ENCODE measurements at regions not wholly inside any gene's neighbourhood (a gene's known extent, or its start where the extent isn't known, plus 50 kb on each side); places are given as distances from the start of the nearest gene placed in this dataset.
A peak's percentile ranks its signal among the peaks of the same experiment; 100 is the strongest.

DNA sequence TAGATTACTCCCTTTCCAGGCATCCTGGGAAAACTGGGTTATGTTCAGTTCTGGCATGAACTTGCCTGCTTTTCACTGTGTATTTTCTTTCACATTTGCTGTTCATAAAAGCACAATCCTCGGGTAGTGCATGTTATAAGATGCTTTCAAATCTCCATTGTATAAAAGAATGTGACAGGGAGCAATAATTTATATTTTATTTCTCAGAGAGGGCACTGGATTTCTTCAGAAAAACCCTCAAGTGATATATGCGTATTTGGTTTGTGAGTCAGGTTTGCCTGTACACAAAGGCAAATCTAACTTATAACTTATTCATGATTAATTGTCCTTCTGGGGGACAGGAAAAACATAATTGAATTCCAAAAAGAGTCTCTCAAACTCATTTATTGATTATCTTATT is 440.7 kb upstream of the MMADHC start:
- no peak for DNase-seq (ENCODE audit: insufficient read length, low spot score)
- FAIRE-seq: no peak

DNA sequence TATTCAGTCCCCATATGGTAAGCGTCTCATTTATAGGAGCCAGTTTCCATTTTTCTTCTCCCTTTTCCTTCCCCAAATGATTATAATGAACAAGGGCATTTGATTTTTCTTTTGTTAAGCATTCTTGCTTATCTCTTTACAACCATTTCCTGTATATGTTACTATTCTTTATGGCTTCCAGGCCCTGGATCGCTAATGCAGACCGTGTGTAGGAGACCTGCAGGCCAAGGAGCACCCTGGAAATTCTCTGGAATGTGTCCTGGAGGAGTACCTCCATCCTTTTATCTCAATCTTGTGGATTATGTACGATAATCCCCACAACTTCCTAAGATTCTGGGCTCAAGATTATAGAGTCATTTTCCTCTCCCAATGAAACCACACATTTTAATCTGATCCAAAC is 439.6 kb upstream of the MMADHC start:
- DNase-seq (ENCODE audit: insufficient read length, low spot score) (no peak), FAIRE-seq (no peak)

GRCh38 chr2:150023663-150024062 is 436.1 kb upstream of the MMADHC start:
- FAIRE-seq (no peak), DNase-seq (ENCODE audit: insufficient read length, low spot score) (no peak)

- FAIRE-seq (peak; percentile 4), DNase-seq (ENCODE audit: insufficient read length, low spot score) (no peak)
These were observed 435.5 kb upstream of the MMADHC start for GRCh38 chr2:150023044-150023443.

DNA sequence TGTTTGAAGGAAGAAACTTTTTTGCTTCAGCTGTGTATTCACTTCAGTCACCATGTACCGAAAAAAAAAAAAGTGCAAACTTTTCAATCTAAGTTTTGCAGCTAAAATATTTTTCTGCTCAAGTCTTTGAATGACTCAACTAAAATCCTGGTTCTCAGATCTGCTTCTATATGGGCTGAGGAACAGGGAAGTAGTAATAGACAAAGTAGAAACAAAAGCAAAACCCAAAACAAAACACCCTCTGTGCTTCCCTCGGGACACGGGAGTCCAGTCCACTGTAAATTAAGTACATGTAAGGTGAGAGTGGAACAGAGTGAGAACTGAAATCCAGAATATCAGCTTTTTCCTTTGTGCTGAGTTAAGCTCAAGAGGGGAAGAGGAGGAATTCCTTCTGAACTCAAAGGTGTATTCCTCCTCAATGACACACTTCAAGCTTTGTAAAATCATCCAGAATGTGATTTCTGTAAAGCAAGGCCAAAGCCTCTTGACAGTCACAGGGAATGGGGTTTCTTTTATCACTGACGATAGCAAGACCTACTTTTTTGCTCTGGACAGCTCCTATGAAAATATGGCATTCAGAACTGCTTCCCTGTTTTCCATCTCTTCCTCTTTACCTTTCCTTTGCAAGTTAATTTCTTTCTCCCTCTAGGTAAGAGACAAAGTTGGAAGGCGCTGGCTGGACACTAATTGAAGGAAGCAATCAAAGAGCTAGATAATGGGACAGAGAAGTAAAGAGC is 433.5 kb upstream of the MMADHC start:
- no peak for FAIRE-seq

DNA sequence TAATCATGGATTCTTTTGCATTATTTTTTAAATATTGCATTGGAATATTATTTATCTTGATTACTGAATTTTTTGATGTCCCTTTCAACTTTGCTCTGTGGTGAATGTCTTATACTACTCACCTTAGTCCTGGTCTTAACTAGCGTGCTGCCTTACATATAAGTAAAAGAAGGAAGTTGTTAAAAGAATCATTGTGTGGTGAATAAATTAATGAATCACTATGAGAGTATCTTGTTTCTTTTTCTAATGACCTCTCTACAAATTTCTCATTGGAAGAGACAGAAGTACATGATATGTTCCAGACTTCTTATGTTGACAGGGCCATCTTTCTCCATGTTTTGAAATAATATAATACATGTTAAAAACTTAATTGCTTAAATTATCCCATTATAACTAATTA is 432.6 kb upstream of the MMADHC start:
- DNase-seq (ENCODE audit: insufficient read length, low spot score) (no peak), FAIRE-seq (no peak)

More for the DNA sequence above, 433.5 kb upstream of the MMADHC start:
- no peak for DNase-seq (ENCODE audit: insufficient read length, low spot score)

- DNase-seq (ENCODE audit: insufficient read length, low spot score): no peak
- FAIRE-seq: no peak
These were observed 431.5 kb upstream of the MMADHC start for GRCh38 chr2:150019063-150019462.

GRCh38 chr2:150012986-150013385 is 425.4 kb upstream of the MMADHC start:
- FAIRE-seq: no peak
- no peak for DNase-seq (ENCODE audit: insufficient read length, low spot score)

GRCh38 chr2:150011161-150011730 is 423.7 kb upstream of the MMADHC start:
- no peak for FAIRE-seq
- no peak for DNase-seq (ENCODE audit: insufficient read length, low spot score)

DNA sequence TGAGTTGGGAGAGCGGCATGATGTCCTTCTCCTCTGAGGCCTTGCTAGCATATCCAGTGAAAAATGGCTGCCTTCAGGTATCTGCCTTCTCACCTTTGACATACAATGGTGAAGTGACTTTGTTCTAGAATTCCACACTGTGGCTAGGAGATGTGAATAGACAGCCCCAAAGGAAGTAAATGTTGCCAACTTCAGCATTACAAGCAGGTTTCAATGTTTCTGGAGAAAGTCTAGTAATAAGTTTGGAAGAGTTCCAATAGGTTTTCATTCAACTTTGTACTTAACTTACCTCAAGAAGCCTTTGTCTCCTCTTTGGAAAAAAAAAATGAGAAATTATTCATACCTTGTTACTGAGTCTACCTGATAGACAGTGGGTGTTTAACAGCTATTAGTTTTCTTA is 421.3 kb upstream of the MMADHC start:
- DNase-seq (ENCODE audit: insufficient read length, low spot score): no peak
- FAIRE-seq: no peak

DNA sequence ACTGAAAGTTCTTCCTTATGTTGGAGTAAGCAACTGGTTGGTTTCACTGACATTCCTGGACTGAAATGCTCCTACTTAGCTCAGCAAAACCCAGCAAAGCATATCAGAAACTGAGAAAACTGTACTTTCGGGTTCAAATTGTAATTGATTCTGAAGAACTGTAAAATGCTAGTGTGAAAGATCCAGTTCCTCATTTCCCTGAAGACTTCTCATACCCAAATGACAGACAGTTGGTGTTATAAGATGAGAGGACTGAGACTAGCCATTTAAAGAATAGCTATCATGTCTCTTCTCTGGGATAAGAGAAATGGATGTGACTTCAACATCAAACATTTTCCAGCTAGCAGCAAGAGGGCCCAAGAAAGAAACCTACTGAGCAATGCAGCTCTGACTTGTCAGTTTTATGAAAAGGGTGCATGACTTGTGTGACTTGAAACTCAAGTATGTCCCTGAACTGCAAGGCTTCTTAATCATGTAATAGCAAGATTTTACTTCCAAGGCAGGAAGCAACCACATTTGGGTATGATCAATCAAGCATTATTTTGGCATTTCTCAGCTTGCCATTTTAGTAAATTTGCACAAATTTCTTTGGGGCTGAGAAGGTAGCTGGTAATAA is 420.3 kb upstream of the MMADHC start:
- DNase-seq (ENCODE audit: insufficient read length, low spot score): no peak
- FAIRE-seq: no peak

GRCh38 chr2:150006591-150006990 is 419.0 kb upstream of the MMADHC start:
- DNase-seq (ENCODE audit: insufficient read length, low spot score) (no peak), FAIRE-seq (no peak)

GRCh38 chr2:150003544-150003943 is 416.0 kb upstream of the MMADHC start:
- DNase-seq (ENCODE audit: insufficient read length, low spot score) (no peak), FAIRE-seq (no peak)

- no peak for DNase-seq (ENCODE audit: insufficient read length, low spot score)
- FAIRE-seq: no peak
These were observed 414.2 kb upstream of the MMADHC start for GRCh38 chr2:150001788-150002187.

- no peak for FAIRE-seq
- DNase-seq (ENCODE audit: insufficient read length, low spot score): no peak
These were observed 409.3 kb upstream of the MMADHC start for GRCh38 chr2:149996901-149997300.

DNA sequence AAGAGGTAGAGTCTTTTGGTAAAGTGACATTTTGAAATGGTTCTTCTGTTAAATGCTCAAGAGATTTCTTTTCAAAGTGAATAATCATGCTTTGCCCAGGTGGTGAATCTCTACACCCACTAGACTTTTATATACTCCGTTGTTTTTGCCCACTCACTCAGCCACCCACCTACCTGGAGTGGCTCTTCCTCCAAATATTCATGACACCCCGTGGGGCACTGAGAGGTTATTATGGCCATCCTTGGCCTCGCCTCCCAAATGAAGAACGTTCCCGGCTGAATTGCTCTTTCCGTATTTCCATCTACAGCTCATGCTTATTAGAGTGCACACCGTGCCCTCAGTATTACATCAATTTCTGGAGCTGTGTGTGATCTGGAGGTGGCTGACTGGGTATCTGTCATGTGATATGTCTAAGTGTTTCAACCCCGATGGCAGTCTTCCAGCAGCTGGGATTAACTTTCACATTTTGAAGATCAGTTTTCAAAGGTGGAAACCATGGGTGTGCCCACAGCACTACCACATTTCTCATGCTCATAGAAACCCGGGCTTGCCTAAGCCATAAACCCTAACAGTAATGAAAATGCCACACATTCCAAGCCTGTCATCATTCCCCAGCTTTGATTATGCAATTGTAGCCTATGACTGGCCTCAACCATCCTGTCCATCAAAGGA is 406.6 kb upstream of the MMADHC start:
- FAIRE-seq (no peak), DNase-seq (ENCODE audit: insufficient read length, low spot score) (no peak)

- FAIRE-seq: no peak
These were observed 405.7 kb upstream of the MMADHC start for GRCh38 chr2:149993316-149993715.

GRCh38 chr2:149991576-149991975 is 404.0 kb upstream of the MMADHC start:
- DNase-seq (ENCODE audit: insufficient read length, low spot score) (no peak), FAIRE-seq (no peak)

More at GRCh38 chr2:149993316-149993715, 405.7 kb upstream of the MMADHC start:
- DNase-seq (ENCODE audit: insufficient read length, low spot score): no peak

- FAIRE-seq (no peak), DNase-seq (ENCODE audit: insufficient read length, low spot score) (no peak)
These were observed 403.4 kb upstream of the MMADHC start for GRCh38 chr2:149990965-149991364.

DNA sequence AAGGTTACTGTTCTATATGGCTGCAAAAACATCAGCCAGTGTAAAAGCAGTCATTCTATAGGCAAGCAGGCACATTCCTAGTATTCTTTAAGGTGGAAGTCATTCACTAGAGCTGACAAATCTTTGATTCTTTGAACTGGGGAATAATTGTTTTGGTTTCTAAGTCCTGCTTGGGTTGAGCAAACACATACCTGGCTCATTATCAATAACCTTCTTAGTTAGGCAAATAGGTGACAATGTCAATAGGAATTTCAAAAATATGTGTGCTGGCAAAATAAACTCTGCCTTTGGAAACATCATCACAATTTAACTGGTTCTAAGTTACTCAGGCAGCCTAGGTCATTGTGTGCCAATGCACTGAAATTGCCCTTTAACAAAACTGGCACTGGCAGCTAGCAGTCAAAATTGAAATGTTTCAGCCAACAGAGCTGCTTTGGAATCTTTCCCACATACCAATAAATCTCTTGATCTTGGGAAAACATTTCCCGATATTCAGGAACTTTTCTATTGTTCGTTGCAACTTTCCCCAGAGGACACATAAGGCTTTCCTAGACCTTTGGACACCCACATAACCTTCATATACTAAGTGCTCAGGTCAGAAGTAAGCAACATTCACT is 402.0 kb upstream of the MMADHC start:
- no peak for FAIRE-seq
- DNase-seq (ENCODE audit: insufficient read length, low spot score): no peak

DNA sequence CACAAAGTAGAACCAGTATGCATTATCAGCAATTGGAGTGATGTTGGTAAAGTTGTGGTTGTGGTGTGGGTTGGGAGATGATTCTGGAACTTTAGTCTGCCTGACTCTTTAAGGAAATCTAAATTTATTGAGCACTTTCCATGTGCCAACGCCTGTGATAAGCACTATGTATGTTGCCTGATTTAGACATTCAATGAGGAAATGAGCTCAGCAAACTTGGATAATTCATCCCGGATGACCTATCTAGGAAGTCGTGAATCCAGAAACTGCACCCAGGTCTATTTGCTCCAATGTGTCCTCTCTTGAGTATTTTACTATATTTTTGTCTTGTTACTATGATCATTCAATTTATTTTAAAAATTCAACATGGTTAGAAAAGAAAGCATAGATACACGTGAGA is 400.8 kb upstream of the MMADHC start:
- FAIRE-seq (no peak), DNase-seq (ENCODE audit: insufficient read length, low spot score) (no peak)

Measured in GM19239 (cell line).